ENCODE measurements at regions not wholly inside any gene's neighbourhood (a gene's known extent, or its start where the extent isn't known, plus 50 kb on each side); places are given as distances from the start of the nearest gene placed in this dataset.
A peak's percentile ranks its signal among the peaks of the same experiment; 100 is the strongest.

DNA sequence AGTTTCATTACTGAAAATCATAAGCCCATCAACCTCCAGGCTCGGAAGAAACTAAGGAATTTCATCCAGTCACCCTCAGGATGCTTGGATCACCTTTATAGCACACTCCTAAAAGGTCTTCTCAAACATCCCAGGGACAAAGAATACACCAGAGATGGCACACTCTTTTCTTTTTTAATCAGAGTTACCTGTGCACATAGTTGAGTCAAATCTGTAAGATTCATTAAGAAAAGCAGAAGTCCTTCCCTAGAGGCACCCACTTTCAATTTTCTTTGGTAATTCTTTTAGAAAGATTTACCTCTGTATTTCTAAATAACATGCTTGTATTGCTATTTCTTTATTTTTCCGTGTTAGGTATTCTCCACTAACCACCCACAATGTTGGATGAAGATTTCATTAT is 50.6 kb upstream of the IL6 start:
- Histone ChIP-seq H3K79me2 (ENCODE audit: control insufficient read depth, insufficient read depth, low read length) (peaks cover 5% of the 10 kb centered on the region), H3K4me3 (ENCODE audit: control extremely low read depth in 1 of 5, extremely low read depth in 1 of 5, insufficient read depth in 1 of 5, low read depth in 2 of 5, low read length in 4 of 5) (no peak overlapping the region), H2AFZ (ENCODE audit: insufficient read depth, low read depth, low read length, poor library complexity, severe bottlenecking) (no peak overlapping the region), H3K9me3 (ENCODE audit: control extremely low read depth in 1 of 3, control insufficient read depth in 2 of 3, insufficient read depth in 1 of 3, low read length in 2 of 3) (no peaks in the 10 kb centered on the region), H3K27ac (ENCODE audit: low read length in 2 of 2) (peak overlapping the region; percentile 72 to 84), H3K36me3 (replicated peaks in 1 of 2; ENCODE audit: control extremely low read depth in 1 of 2, control insufficient read depth in 1 of 2, extremely low read depth in 1 of 2, insufficient read depth in 2 of 2, low read length in 1 of 2) (no peaks in the 10 kb centered on the region), H3K9ac (ENCODE audit: low read length) (peak overlapping the region; percentile 11), H3K4me2 (replicated peaks; ENCODE audit: low read depth, low read length, poor library complexity, severe bottlenecking) (peak overlapping the region; percentile 58), H3K4me1 (ENCODE audit: control insufficient read depth in 2 of 2, insufficient read depth in 2 of 2, low read length in 2 of 2) (peaks cover 91 to 92% of the 10 kb centered on the region in 2 donors), H4K20me1 (ENCODE audit: control insufficient read depth, insufficient read depth, low read length, poor library complexity, severe bottlenecking) (no peaks in the 10 kb centered on the region), H3K27me3 (replicated peaks in 1 of 4; ENCODE audit: control extremely low read depth in 1 of 4, control insufficient read depth in 3 of 4, insufficient read depth in 4 of 4, low read length in 3 of 4) (no peaks in the 10 kb centered on the region)
- ATAC-seq (ENCODE audit: low read depth) (peak; percentile 21), DNase-seq (peak; percentile 48)
- Mint-ChIP-seq H3K27ac (peak overlapping the region; percentile 91), H3K4me3 (peak overlapping the region; percentile 74), H3K27me3 (no peaks in the 10 kb centered on the region), H3K9me3 (ENCODE audit: insufficient read depth) (no peaks in the 10 kb centered on the region), H3K4me1 (peaks cover 90% of the 10 kb centered on the region)
- TF ChIP-seq EZH2 (IDR thresholded peaks at IDR 0.05; ENCODE audit: borderline replicate concordance, insufficient read depth, low read depth, low read length, poor library complexity, severe bottlenecking) = no peak
- TF ChIP-seq, protein P1, sequence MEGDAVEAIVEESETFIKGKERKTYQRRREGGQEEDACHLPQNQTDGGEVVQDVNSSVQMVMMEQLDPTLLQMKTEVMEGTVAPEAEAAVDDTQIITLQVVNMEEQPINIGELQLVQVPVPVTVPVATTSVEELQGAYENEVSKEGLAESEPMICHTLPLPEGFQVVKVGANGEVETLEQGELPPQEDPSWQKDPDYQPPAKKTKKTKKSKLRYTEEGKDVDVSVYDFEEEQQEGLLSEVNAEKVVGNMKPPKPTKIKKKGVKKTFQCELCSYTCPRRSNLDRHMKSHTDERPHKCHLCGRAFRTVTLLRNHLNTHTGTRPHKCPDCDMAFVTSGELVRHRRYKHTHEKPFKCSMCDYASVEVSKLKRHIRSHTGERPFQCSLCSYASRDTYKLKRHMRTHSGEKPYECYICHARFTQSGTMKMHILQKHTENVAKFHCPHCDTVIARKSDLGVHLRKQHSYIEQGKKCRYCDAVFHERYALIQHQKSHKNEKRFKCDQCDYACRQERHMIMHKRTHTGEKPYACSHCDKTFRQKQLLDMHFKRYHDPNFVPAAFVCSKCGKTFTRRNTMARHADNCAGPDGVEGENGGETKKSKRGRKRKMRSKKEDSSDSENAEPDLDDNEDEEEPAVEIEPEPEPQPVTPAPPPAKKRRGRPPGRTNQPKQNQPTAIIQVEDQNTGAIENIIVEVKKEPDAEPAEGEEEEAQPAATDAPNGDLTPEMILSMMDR (IDR thresholded peaks at IDR 0.05) = no peak
- ChIA-PET POLR2A (no interaction called here), CTCF (interaction anchor here (1.1 to 4.4 kb wide), 8 partner anchors 15 to 91 kb away, joined by 3 to 24 read pairs (median 6); partner anchors contain the start of gene IL6)
- intact Hi-C loops (cut with micrococcal nuclease) = loop anchor here (2.0 kb wide), 1 partner anchor 14 kb away; no protein-coding TSS in a partner anchor
- WGBS (ENCODE audit: insufficient coverage) = no CpG with 5 or more reads among the region's 2 CpGs

DNA sequence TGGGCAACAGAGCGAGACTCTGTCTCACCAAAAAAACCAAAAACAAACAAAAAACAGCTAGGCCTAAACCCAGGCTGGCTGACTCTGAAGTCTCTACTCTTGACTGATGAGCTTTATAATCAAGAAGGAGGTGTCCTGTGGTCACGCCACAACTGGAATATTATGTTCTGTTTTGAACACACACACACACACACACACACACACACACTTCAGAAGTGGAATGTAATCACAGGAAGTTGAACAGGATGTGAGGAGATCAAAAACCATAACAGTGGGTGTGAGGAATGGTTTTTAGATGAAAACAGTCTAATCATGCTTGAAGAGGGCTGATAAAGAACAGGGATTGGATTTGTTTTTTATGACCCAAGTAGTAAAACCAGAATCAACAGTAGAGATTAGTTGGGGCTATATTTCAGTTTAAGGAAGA is 51.1 kb upstream of the IL6 start:
- Mint-ChIP-seq H3K4me1 (peaks cover 90% of the 10 kb centered on the region), H3K27me3 (no peaks in the 10 kb centered on the region), H3K4me3 (peak overlapping the region; percentile 74), H3K27ac (peak overlapping the region; percentile 91), H3K9me3 (ENCODE audit: insufficient read depth) (no peaks in the 10 kb centered on the region)
- no peak for TF ChIP-seq EZH2 (IDR thresholded peaks at IDR 0.05; ENCODE audit: borderline replicate concordance, insufficient read depth, low read depth, low read length, poor library complexity, severe bottlenecking)
- TF ChIP-seq, protein P1 (IDR thresholded peaks at IDR 0.05) = no peak
- WGBS (ENCODE audit: insufficient coverage) = no CpG with 5 or more reads among the region's 2 CpGs
- Histone ChIP-seq H3K4me3 (ENCODE audit: control extremely low read depth in 1 of 5, extremely low read depth in 1 of 5, insufficient read depth in 1 of 5, low read depth in 2 of 5, low read length in 4 of 5) (no peak overlapping the region), H3K36me3 (replicated peaks in 1 of 2; ENCODE audit: control extremely low read depth in 1 of 2, control insufficient read depth in 1 of 2, extremely low read depth in 1 of 2, insufficient read depth in 2 of 2, low read length in 1 of 2) (no peaks in the 10 kb centered on the region), H3K9me3 (ENCODE audit: control extremely low read depth in 1 of 3, control insufficient read depth in 2 of 3, insufficient read depth in 1 of 3, low read length in 2 of 3) (no peaks in the 10 kb centered on the region), H3K27me3 (replicated peaks in 1 of 4; ENCODE audit: control extremely low read depth in 1 of 4, control insufficient read depth in 3 of 4, insufficient read depth in 4 of 4, low read length in 3 of 4) (no peaks in the 10 kb centered on the region), H3K9ac (ENCODE audit: low read length) (peak overlapping the region; percentile 11), H2AFZ (ENCODE audit: insufficient read depth, low read depth, low read length, poor library complexity, severe bottlenecking) (no peak overlapping the region), H3K27ac (ENCODE audit: low read length in 2 of 2) (peak overlapping the region; percentile 72 to 84), H3K79me2 (ENCODE audit: control insufficient read depth, insufficient read depth, low read length) (peaks cover 5% of the 10 kb centered on the region), H3K4me2 (replicated peaks; ENCODE audit: low read depth, low read length, poor library complexity, severe bottlenecking) (peak overlapping the region; percentile 58), H3K4me1 (ENCODE audit: control insufficient read depth in 2 of 2, insufficient read depth in 2 of 2, low read length in 2 of 2) (peaks cover 91 to 92% of the 10 kb centered on the region in 2 donors), H4K20me1 (ENCODE audit: control insufficient read depth, insufficient read depth, low read length, poor library complexity, severe bottlenecking) (no peaks in the 10 kb centered on the region)
- ChIA-PET CTCF (interaction anchor here (0.9 to 4.4 kb wide), 10 partner anchors 15 to 116 kb away, joined by 3 to 24 read pairs (median 4); partner anchors contain the start of gene IL6), POLR2A (interaction anchor here (0.7 kb wide), 1 partner anchor 10 kb away, joined by 3 read pairs; no protein-coding TSS in a partner anchor)
- intact Hi-C loops (cut with micrococcal nuclease) = loop anchor here (2.0 kb wide), 1 partner anchor 13 kb away; no protein-coding TSS in a partner anchor
- ATAC-seq (ENCODE audit: low read depth) (peak; percentile 18), DNase-seq (peak; percentile 51)

Measured in B cell (primary cell).